ENCODE measurements at regions not wholly inside any gene's neighbourhood (a gene's known extent, or its start where the extent isn't known, plus 50 kb on each side); places are given as distances from the start of the nearest gene placed in this dataset.

- DNase-seq (ENCODE audit: low read depth): no peak
- H3K4me3 ChIP-seq (ENCODE audit: control insufficient read depth, low read depth, low read length): no peak overlapping the region
- no peak for TF ChIP-seq CTCF (IDR thresholded peaks at IDR 0.05; ENCODE audit: control insufficient read depth, insufficient read depth, low read depth, low read length, missing control alignments)
Observed at GRCh38 chr18:68121826-68122225, 593.1 kb downstream of the TMX3 start.

DNA sequence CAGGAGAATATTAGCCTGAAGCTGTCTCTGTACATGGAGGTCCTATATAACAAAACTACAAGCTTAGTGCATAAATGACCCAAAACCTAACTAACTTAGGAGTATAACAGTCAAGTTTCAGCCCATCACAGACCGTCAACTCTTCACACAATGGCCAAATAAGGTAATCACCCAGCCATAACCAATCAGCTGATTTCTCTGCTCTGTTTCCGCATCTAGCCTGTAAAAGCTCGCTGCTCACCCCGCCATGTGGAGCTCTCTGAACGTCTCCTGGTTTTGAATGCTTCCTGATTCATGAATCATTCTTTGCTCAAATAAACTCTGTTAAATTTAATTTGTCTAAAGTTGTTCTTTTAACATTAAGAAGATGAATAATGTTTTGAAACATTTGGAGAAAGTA is 593.6 kb downstream of the TMX3 start:
- TF ChIP-seq CTCF (IDR thresholded peaks at IDR 0.05; ENCODE audit: control insufficient read depth, insufficient read depth, low read depth, low read length, missing control alignments): no peak
- no peak overlapping the region for H3K4me3 ChIP-seq (ENCODE audit: control insufficient read depth, low read depth, low read length)
- DNase-seq (ENCODE audit: low read depth): peak; percentile 10

DNA sequence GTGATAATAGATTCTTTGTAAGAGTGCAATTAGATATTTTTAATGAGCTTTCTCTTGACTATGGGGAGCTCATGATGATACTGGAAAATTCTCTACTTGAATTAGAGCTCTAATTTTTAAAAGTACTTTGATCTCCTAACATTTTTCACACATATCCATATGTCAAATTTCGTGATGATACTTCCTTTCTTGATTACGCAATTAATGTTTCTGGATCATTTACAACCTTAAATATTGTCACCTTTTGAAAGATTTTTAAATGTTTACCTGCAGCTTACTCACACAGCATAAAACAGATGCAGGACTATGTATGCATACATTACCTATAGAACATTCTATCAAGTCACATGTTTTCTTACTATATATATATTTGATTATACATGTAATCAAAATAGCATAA is 598.5 kb upstream of the DSEL start:
- DNase-seq (ENCODE audit: low read depth): no peak
- no peak for TF ChIP-seq CTCF (IDR thresholded peaks at IDR 0.05; ENCODE audit: control insufficient read depth, insufficient read depth, low read depth, low read length, missing control alignments)
- no peak overlapping the region for H3K4me3 ChIP-seq (ENCODE audit: control insufficient read depth, low read depth, low read length)

- no peak for DNase-seq (ENCODE audit: low read depth)
- no peak overlapping the region for H3K4me3 ChIP-seq (ENCODE audit: control insufficient read depth, low read depth, low read length)
- TF ChIP-seq CTCF (IDR thresholded peaks at IDR 0.05; ENCODE audit: control insufficient read depth, insufficient read depth, low read depth, low read length, missing control alignments): no peak
Observed at GRCh38 chr18:68104036-68104435, 587.5 kb upstream of the DSEL start.

- TF ChIP-seq CTCF (IDR thresholded peaks at IDR 0.05; ENCODE audit: control insufficient read depth, insufficient read depth, low read depth, low read length, missing control alignments): no peak
- H3K4me3 ChIP-seq (ENCODE audit: control insufficient read depth, low read depth, low read length): no peak overlapping the region
Observed at GRCh38 chr18:68103561-68103960, 587.0 kb upstream of the DSEL start.

GRCh38 chr18:68102117-68102516 is 585.6 kb upstream of the DSEL start:
- DNase-seq (ENCODE audit: low read depth): no peak
- no peak overlapping the region for H3K4me3 ChIP-seq (ENCODE audit: control insufficient read depth, low read depth, low read length)
- TF ChIP-seq CTCF (IDR thresholded peaks at IDR 0.05; ENCODE audit: control insufficient read depth, insufficient read depth, low read depth, low read length, missing control alignments): no peak

More at GRCh38 chr18:68103561-68103960, 587.0 kb upstream of the DSEL start:
- no peak for DNase-seq (ENCODE audit: low read depth)

DNA sequence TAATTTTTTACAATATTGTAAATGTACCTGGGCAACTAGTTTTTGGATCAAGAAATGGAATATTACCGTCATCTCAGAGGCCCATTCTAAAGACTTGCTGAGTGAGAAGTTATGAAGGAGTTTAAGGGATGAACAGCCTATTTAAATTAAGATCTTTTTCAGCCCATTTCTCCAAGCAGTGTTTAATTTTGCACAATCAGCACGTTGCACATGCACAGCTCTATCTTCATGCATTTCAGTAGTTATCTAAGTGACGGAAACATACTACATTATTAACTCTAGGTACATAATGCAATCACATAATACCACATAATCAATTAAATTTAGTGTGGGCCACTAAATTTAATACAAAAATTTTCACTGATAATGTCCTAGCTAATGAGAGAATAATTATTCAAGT is 582.1 kb upstream of the DSEL start:
- no peak overlapping the region for H3K4me3 ChIP-seq (ENCODE audit: control insufficient read depth, low read depth, low read length)
- TF ChIP-seq CTCF (IDR thresholded peaks at IDR 0.05; ENCODE audit: control insufficient read depth, insufficient read depth, low read depth, low read length, missing control alignments): no peak
- DNase-seq (ENCODE audit: low read depth): no peak

All from AG09309 (cell line).